Keratinocyte (primary cell): ENCODE measurements at regions not wholly inside any gene's neighbourhood (a gene's known extent, or its start where the extent isn't known, plus 50 kb on each side); places are given as distances from the start of the nearest gene placed in this dataset.

ENCODE experiments used
- DNase-seq: peaks from one replicate; pipeline ENCODE4 v3.0.0-alpha.2; 2011; ENCODE audit warnings: low read depth, missing footprints, low spot score
- FAIRE-seq: peaks from 2 replicates; lab custom pipeline; 2011; peaks lifted over from hg19 to GRCh38; lab: Jason Lieb, UNC
- H2AFZ ChIP-seq: 2 replicates; pipeline ENCODE4 v1.6.0; 2012; ENCODE audit warnings: low read length, control low read depth, inconsistent platforms; ENCODE audit not compliant: control insufficient read depth
- H3K27ac ChIP-seq: 2 replicates; pipeline ENCODE4 v1.5.1; 2011; ENCODE audit warnings: low read length; ENCODE audit not compliant: control insufficient read depth, insufficient read depth
- H3K27me3 ChIP-seq: 3 replicates; pipeline ENCODE4 v1.6.0; 2011; ENCODE audit warnings: low read length; ENCODE audit not compliant: control insufficient read depth, insufficient read depth; ENCODE audit errors: extremely low read depth
- H3K36me3 ChIP-seq, 2 experiments: 2 replicates in 1 of 2; 3 replicates in 1 of 2; pipeline ENCODE4 v1.5.1; 2011; ENCODE audit warnings: low read length in 2 of 2, mild to moderate bottlenecking in 1 of 2; ENCODE audit not compliant: control insufficient read depth in 2 of 2, insufficient read depth in 2 of 2; ENCODE audit errors: extremely low read depth in 1 of 2
- H3K4me1 ChIP-seq: 3 replicates; pipeline ENCODE4 v1.5.1; 2011; ENCODE audit warnings: low read length; ENCODE audit not compliant: control insufficient read depth, insufficient read depth; ENCODE audit errors: extremely low read depth
- H3K4me2 ChIP-seq: 3 replicates; pipeline ENCODE4 v1.6.0; 2011; ENCODE audit warnings: low read depth, low read length; ENCODE audit not compliant: control insufficient read depth, insufficient read depth; ENCODE audit errors: extremely low read depth
- H3K4me3 ChIP-seq, 3 experiments: fragments of 200-600 bp in 1 of 3; sonication (generic) in 1 of 3; 2 replicates in 2 of 3; 3 replicates in 1 of 3; pipeline ENCODE4 v1.5.1; 2011 to 2016; ENCODE audit warnings: low read length in 3 of 3, mild to moderate bottlenecking in 3 of 3, control low read depth in 2 of 3, inconsistent platforms in 1 of 3, low read depth in 1 of 3, mixed read lengths in 1 of 3, mixed run types in 1 of 3, moderate library complexity in 1 of 3; ENCODE audit not compliant: control insufficient read depth in 2 of 3, insufficient read depth in 2 of 3; ENCODE audit errors: extremely low read depth in 1 of 3
- H3K79me2 ChIP-seq: 2 replicates; pipeline ENCODE4 v1.6.0; 2012; ENCODE audit warnings: low read length; ENCODE audit not compliant: control insufficient read depth, insufficient read depth
- H3K9ac ChIP-seq: 3 replicates; pipeline ENCODE4 v1.6.0; 2011; ENCODE audit warnings: low read length; ENCODE audit not compliant: control insufficient read depth, insufficient read depth; ENCODE audit errors: extremely low read depth
- H3K9me1 ChIP-seq: 3 replicates; pipeline ENCODE4 v1.6.0; 2011; ENCODE audit warnings: low read length; ENCODE audit not compliant: control insufficient read depth, insufficient read depth; ENCODE audit errors: extremely low read depth
- H3K9me3 ChIP-seq: 2 replicates; pipeline ENCODE4 v1.5.1; 2012; ENCODE audit warnings: low read depth, low read length; ENCODE audit not compliant: control insufficient read depth
- H4K20me1 ChIP-seq: 3 replicates; pipeline ENCODE4 v1.6.0; 2011; ENCODE audit warnings: low read length; ENCODE audit not compliant: control insufficient read depth, insufficient read depth; ENCODE audit errors: extremely low read depth
- CTCF ChIP-seq, 3 experiments: IDR thresholded peaks in 1 of 3; conservative IDR thresholded peaks in 1 of 3; optimal IDR thresholded peaks in 1 of 3; 2 replicates in 2 of 3; 3 replicates in 1 of 3; pipeline versions ENCODE3 to v1.5.1; 2011; ENCODE audit warnings: low read length in 3 of 3, mild to moderate bottlenecking in 3 of 3, moderate library complexity in 2 of 3, control low read depth in 1 of 3, inconsistent platforms in 1 of 3; ENCODE audit not compliant: insufficient read depth in 2 of 3; ENCODE audit errors: extremely low read depth in 1 of 3
- EZH2 ChIP-seq: IDR thresholded peaks from one replicate; pipeline ENCODE4 v1.6.1; 2012; ENCODE audit warnings: inconsistent platforms, mild to moderate bottlenecking, low read length, moderate library complexity
- dilution Hi-C: fragments of 300-500 bp; cut with MboI; formaldehyde crosslinking; loops from one replicate; pipeline ENCODE4 v1.7.0; 2020; ENCODE audit warnings: low sequenced_read_pairs; ENCODE audit not compliant: extremely low pct_ligation_motif_present

- H4K20me1 ChIP-seq, result no peaks in the 10 kb centered on the region
- no peak overlapping the region for H3K27ac ChIP-seq
- no peak overlapping the region for H2AFZ ChIP-seq
- no peak overlapping the region for H3K9ac ChIP-seq
- H3K27me3 ChIP-seq, result no peaks in the 10 kb centered on the region
- FAIRE-seq, result no peak
- dilution Hi-C loops, result no loop called here
- H3K9me1 ChIP-seq, result no peaks in the 10 kb centered on the region
- no peak overlapping the region for H3K4me2 ChIP-seq
- no peaks in the 10 kb centered on the region for H3K79me2 ChIP-seq
- H3K36me3 ChIP-seq, result no peaks in the 10 kb centered on the region
- H3K4me3 ChIP-seq, result no peak overlapping the region
- H3K9me3 ChIP-seq, result no peaks in the 10 kb centered on the region
- no peaks in the 10 kb centered on the region for H3K4me1 ChIP-seq
- DNase-seq, result no peak
- TF ChIP-seq EZH2 (no peak), CTCF (optimal IDR thresholded peaks at IDR 0.05 in 1 of 3, IDR thresholded peaks at IDR 0.05 in 1 of 3, conservative IDR thresholded peaks at IDR 0.05 in 1 of 3; ENCODE audit: extremely low read depth in 1 of 3, insufficient read depth in 2 of 3, low read length in 3 of 3) (no peak)
Measured at GRCh38 chr5:101611039-101611438, 685.0 kb downstream of the SLCO4C1 start.

DNA sequence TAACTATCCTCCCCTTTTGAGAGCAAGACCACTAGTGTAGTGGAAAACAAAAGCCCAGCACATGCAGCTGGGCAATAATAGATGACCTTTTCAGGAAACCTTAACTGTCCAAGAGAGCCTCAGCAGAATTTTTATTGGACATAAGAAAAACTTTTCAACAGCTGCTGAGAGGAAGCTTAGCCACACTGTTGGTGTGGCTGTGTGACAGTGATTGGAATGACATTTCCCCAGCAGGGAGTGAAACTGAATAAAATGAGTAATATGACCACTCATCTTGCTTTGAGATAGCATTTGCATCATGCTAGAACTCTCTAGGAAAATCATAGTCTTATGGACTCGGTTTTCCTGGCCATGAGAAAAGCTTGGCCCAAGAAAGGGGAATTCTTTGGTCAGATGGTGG, 687.8 kb downstream of the SLCO4C1 start:
- TF ChIP-seq CTCF (optimal IDR thresholded peaks at IDR 0.05 in 1 of 3, IDR thresholded peaks at IDR 0.05 in 1 of 3, conservative IDR thresholded peaks at IDR 0.05 in 1 of 3; ENCODE audit: extremely low read depth in 1 of 3, insufficient read depth in 2 of 3, low read length in 3 of 3) (no peak), EZH2 (no peak)
- FAIRE-seq, result no peak

More for the DNA sequence above, 687.8 kb downstream of the SLCO4C1 start:
- Histone ChIP-seq H3K36me3 (no peaks in the 10 kb centered on the region), H3K9me3 (no peaks in the 10 kb centered on the region), H3K4me3 (no peak overlapping the region), H3K9ac (no peak overlapping the region), H3K4me2 (no peak overlapping the region), H3K27ac (no peak overlapping the region), H3K79me2 (no peaks in the 10 kb centered on the region), H2AFZ (no peak overlapping the region), H3K27me3 (no peaks in the 10 kb centered on the region), H3K9me1 (no peaks in the 10 kb centered on the region), H4K20me1 (no peaks in the 10 kb centered on the region), H3K4me1 (no peaks in the 10 kb centered on the region)
- no peak for DNase-seq
- dilution Hi-C loops, result no loop called here
